PC-3 (cell line): ENCODE measurements at regions not wholly inside any gene's neighbourhood (a gene's known extent, or its start where the extent isn't known, plus 50 kb on each side); places are given as distances from the start of the nearest gene placed in this dataset.

Source experiments
- ATAC-seq: fragments of 200-7000 bp; cut with Tn5 transposase; 2 replicates; pipeline ENCODE4 v1.9.1; 2020; ENCODE audit warnings: mild to moderate bottlenecking, moderate library complexity
- BruUV-seq: library from RNA; stranded (reverse); fragments of 400-500 nt; replicated peaks from 2 replicates; lab custom pipeline; 2021; lab: Mats Ljungman, UMichigan
- CTCF ChIA-PET: fragments of 300-600 bp; sonication (Branson Sonifier 250); formaldehyde crosslinking; loops from one replicate; lab custom pipeline; 2022; ENCODE audit warnings: antibody characterized with exemption; lab: Charles Lee
- POLR2A ChIA-PET: fragments of 300-600 bp; sonication (Branson Sonifier 250); formaldehyde crosslinking; loops from one replicate; lab custom pipeline; 2022; ENCODE audit warnings: antibody characterized with exemption; ENCODE audit not compliant: unreplicated experiment; lab: Charles Lee
- DNase-seq: peaks from one replicate; pipeline ENCODE4 v3.0.0-alpha.2; 2015
- H2AFZ ChIP-seq: fragments of 300-600 bp; sonication (generic); 2 replicates; pipeline ENCODE4 v1.6.0; 2016; ENCODE audit warnings: antibody characterized with exemption, low read length
- H3F3A ChIP-seq: fragments of 300-600 bp; sonication (generic); one replicate; pipeline ENCODE4 v1.6.0; 2017; ENCODE audit warnings: antibody characterized with exemption, low read length, control low read depth, mild to moderate bottlenecking; ENCODE audit not compliant: unreplicated experiment
- H3K27ac ChIP-seq: fragments of 300-600 bp; sonication (generic); 2 replicates; pipeline ENCODE4 v1.5.1; 2016; ENCODE audit warnings: mild to moderate bottlenecking, low read length
- H3K27me3 ChIP-seq: fragments of 300-600 bp; sonication (generic); 2 replicates; pipeline ENCODE4 v1.6.1; 2016; ENCODE audit warnings: low read length, mixed read lengths
- H3K36me3 ChIP-seq: fragments of 300-600 bp; sonication (generic); 2 replicates; pipeline ENCODE4 v1.6.1; 2016; ENCODE audit warnings: low read depth, mixed run types, low read length, mixed read lengths
- H3K4me1 ChIP-seq: fragments of 300-600 bp; sonication (generic); 2 replicates; pipeline ENCODE4 v1.5.1; 2016; ENCODE audit warnings: low read length; ENCODE audit not compliant: insufficient read depth
- H3K4me2 ChIP-seq: fragments of 300-600 bp; sonication (generic); 2 replicates; pipeline ENCODE4 v1.6.0; 2016; ENCODE audit warnings: low read length
- H3K4me3 ChIP-seq: fragments of 300-600 bp; sonication (generic); 2 replicates; pipeline ENCODE4 v1.5.1; 2016; ENCODE audit warnings: mild to moderate bottlenecking, low read length, mixed read lengths
- H3K79me2 ChIP-seq: fragments of 300-600 bp; sonication (generic); 2 replicates; pipeline ENCODE4 v1.6.1; 2017; ENCODE audit warnings: low read length, mixed read lengths
- H3K9ac ChIP-seq: fragments of 300-600 bp; sonication (generic); 2 replicates; pipeline ENCODE4 v1.6.0; 2016; ENCODE audit warnings: mild to moderate bottlenecking, low read length
- H3K9me2 ChIP-seq: fragments of 300-600 bp; sonication (generic); replicated peaks from 2 replicates; pipeline ENCODE4 v1.6.1; 2016; ENCODE audit warnings: mixed run types, low read length, mixed read lengths
- H3K9me3 ChIP-seq: fragments of 300-600 bp; sonication (generic); 2 replicates; pipeline ENCODE4 v1.6.1; 2016; ENCODE audit warnings: low read length, mixed read lengths
- H4K20me1 ChIP-seq: fragments of 300-600 bp; sonication (generic); 2 replicates; pipeline ENCODE4 v1.6.1; 2016; ENCODE audit warnings: low read length, mixed read lengths
- EZH2 ChIP-seq: fragments of 300-600 bp; sonication (generic); IDR thresholded peaks from one replicate; pipeline ENCODE4 v1.6.1; 2017; ENCODE audit warnings: antibody characterized with exemption, mild to moderate bottlenecking, low read length; ENCODE audit not compliant: unreplicated experiment
- EZH2phosphoT487 ChIP-seq: fragments of 300-600 bp; sonication (generic); IDR thresholded peaks from 2 replicates; pipeline ENCODE4 v1.6.1; 2018; ENCODE audit warnings: mild to moderate bottlenecking, antibody characterized with exemption, low read length, borderline replicate concordance
- intact Hi-C: fragments of 100-400 bp; cut with micrococcal nuclease; formaldehyde crosslinking; loops from 2 replicates; pipeline ENCODE4 v1.9.0; 2023
- TF ChIP-seq, protein P1 (sequence below): fragments of 300-600 bp; sonication (generic); conservative IDR thresholded peaks from 2 replicates; pipeline ENCODE4 v1.5.1; 2017; ENCODE audit warnings: antibody characterized with exemption, low read depth, mild to moderate bottlenecking, low read length

GRCh38 chr4:114364857-114365256, 233.8 kb upstream of the UGT8 start:
- POLR2A ChIA-PET: no interaction called here
- H3K36me3 ChIP-seq: no peaks in the 10 kb centered on the region
- TF ChIP-seq EZH2phosphoT487 (no peak), EZH2 (no peak)
- TF ChIP-seq, protein P1, sequence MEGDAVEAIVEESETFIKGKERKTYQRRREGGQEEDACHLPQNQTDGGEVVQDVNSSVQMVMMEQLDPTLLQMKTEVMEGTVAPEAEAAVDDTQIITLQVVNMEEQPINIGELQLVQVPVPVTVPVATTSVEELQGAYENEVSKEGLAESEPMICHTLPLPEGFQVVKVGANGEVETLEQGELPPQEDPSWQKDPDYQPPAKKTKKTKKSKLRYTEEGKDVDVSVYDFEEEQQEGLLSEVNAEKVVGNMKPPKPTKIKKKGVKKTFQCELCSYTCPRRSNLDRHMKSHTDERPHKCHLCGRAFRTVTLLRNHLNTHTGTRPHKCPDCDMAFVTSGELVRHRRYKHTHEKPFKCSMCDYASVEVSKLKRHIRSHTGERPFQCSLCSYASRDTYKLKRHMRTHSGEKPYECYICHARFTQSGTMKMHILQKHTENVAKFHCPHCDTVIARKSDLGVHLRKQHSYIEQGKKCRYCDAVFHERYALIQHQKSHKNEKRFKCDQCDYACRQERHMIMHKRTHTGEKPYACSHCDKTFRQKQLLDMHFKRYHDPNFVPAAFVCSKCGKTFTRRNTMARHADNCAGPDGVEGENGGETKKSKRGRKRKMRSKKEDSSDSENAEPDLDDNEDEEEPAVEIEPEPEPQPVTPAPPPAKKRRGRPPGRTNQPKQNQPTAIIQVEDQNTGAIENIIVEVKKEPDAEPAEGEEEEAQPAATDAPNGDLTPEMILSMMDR: no peak
- no peaks in the 10 kb centered on the region for H3K27me3 ChIP-seq
- no peaks in the 10 kb centered on the region for H3K79me2 ChIP-seq
- CTCF ChIA-PET: no interaction called here
- H3F3A ChIP-seq: no peaks in the 10 kb centered on the region
- H3K9me3 ChIP-seq: no peaks in the 10 kb centered on the region
- no peak overlapping the region for H2AFZ ChIP-seq
- no peaks in the 10 kb centered on the region for H4K20me1 ChIP-seq
- DNase-seq: no peak
- no peak overlapping the region for H3K9ac ChIP-seq
- no TSS peak for BruUV-seq
- H3K4me1 ChIP-seq: no peaks in the 10 kb centered on the region
- H3K4me2 ChIP-seq: no peak overlapping the region
- intact Hi-C loops: no loop called here
- H3K4me3 ChIP-seq: no peak overlapping the region
- no peak overlapping the region for H3K27ac ChIP-seq
- H3K9me2 ChIP-seq: no peaks in the 10 kb centered on the region
- no peak for ATAC-seq

- no peak for DNase-seq
- Histone ChIP-seq H3K27me3 (no peaks in the 10 kb centered on the region), H3K4me3 (no peak overlapping the region), H3K9me3 (no peaks in the 10 kb centered on the region), H3F3A (no peaks in the 10 kb centered on the region), H3K27ac (no peak overlapping the region), H3K4me1 (no peaks in the 10 kb centered on the region), H2AFZ (no peak overlapping the region), H3K9me2 (no peaks in the 10 kb centered on the region), H3K79me2 (no peaks in the 10 kb centered on the region), H3K36me3 (no peaks in the 10 kb centered on the region), H3K4me2 (no peak overlapping the region), H3K9ac (no peak overlapping the region), H4K20me1 (no peaks in the 10 kb centered on the region)
- TF ChIP-seq, protein P1: no peak
- TF ChIP-seq EZH2phosphoT487 (no peak), EZH2 (no peak)
- ChIA-PET CTCF (no interaction called here), POLR2A (no interaction called here)
- BruUV-seq: no TSS peak
- no peak for ATAC-seq
- intact Hi-C loops: no loop called here
These were observed 233.0 kb upstream of the UGT8 start for GRCh38 chr4:114365591-114365990.

DNA sequence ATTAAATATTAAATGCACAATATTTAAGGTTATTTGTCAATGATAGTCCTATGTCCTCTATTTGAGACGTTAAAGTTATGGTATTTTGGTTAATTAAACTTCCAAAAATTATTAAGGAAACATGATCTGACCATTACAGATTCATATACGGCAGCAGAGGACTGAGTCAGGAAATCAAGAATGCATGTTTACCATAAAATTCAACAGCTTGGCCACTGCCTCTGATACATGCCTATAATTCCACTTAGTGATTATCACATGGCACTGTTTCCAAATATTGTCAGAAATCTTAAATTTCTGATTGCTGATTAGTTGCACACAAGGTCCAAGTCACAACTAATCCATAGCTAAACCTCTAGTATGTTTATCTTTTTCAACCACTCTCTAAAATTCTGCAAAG, 232.2 kb upstream of the UGT8 start:
- no peaks in the 10 kb centered on the region for H3K9me2 ChIP-seq
- intact Hi-C loops: no loop called here
- H3F3A ChIP-seq: no peaks in the 10 kb centered on the region
- ChIA-PET CTCF (interaction anchor here (0.6 kb wide), 1 partner anchor 12 kb away, joined by 3 read pairs; no protein-coding TSS in a partner anchor), POLR2A (no interaction called here)
- DNase-seq (no peak), ATAC-seq (no peak)
- H3K4me3 ChIP-seq: no peak overlapping the region
- no peak overlapping the region for H3K4me2 ChIP-seq
- H2AFZ ChIP-seq: no peak overlapping the region
- H4K20me1 ChIP-seq: no peaks in the 10 kb centered on the region
- TF ChIP-seq, protein P1: no peak
- no peak for TF ChIP-seq EZH2phosphoT487
- no peak for TF ChIP-seq EZH2
- H3K9ac ChIP-seq: no peak overlapping the region
- H3K27ac ChIP-seq: no peak overlapping the region
- H3K9me3 ChIP-seq: no peaks in the 10 kb centered on the region
- no peaks in the 10 kb centered on the region for H3K79me2 ChIP-seq
- H3K27me3 ChIP-seq: no peaks in the 10 kb centered on the region
- no peaks in the 10 kb centered on the region for H3K36me3 ChIP-seq
- no peaks in the 10 kb centered on the region for H3K4me1 ChIP-seq
- BruUV-seq: no TSS peak
